K562 (cell line): ENCODE measurements at regions not wholly inside any gene's neighbourhood (a gene's known extent, or its start where the extent isn't known, plus 50 kb on each side); places are given as distances from the start of the nearest gene placed in this dataset.
A peak's percentile ranks its signal among the peaks of the same experiment; 100 is the strongest.

ENCODE experiments used
- ATAC-seq: fragments of 200-7000 bp; cut with Tn5 transposase; 3 replicates; pipeline ENCODE4 v1.9.1; 2020; ENCODE audit warnings: moderate library complexity
- BruUV-seq: library from RNA; stranded (reverse); fragments of 400-500 nt; replicated peaks from 2 replicates; lab custom pipeline; 2021; lab: Mats Ljungman, UMichigan
- CTCF ChIA-PET: fragments of 300-600 bp; formaldehyde crosslinking; extraction: SDS; loops from one replicate; lab custom pipeline; 2021; ENCODE audit warnings: low intra/inter-chr PET ratio; lab: Yijun Ruan, JAX
- POLR2A ChIA-PET: fragments of 300-600, 350-650 bp; sonication (Branson Sonifier 250); formaldehyde crosslinking; extraction: SDS; loops from one replicate; lab custom pipeline; 2021; ENCODE audit warnings: antibody characterized with exemption, inconsistent platforms; lab: Yijun Ruan, JAX
- DNase-seq, 4 experiments: peaks; one replicate each; pipeline versions ENCODE4 v3.0.0 to v3.0.0-alpha.2; 2011 to 2018; ENCODE audit warnings: low spot score in 3 of 4, mixed read lengths in 3 of 4; ENCODE audit errors: extremely low read depth in 1 of 4
- FAIRE-seq: peaks from 2 replicates; lab custom pipeline; 2011; peaks lifted over from hg19 to GRCh38; lab: Jason Lieb, UNC
- H2AFZ ChIP-seq: 2 replicates; pipeline ENCODE4 v1.6.0; 2011; ENCODE audit warnings: low read depth, low read length, control low read depth, inconsistent platforms
- H3K27ac ChIP-seq: fragments of 200-600 bp; 3 replicates; pipeline ENCODE4 v1.8.0; 2011; ENCODE audit warnings: low read depth, mild to moderate bottlenecking, control low read depth, inconsistent platforms, low read length, moderate library complexity, mixed read lengths; ENCODE audit errors: extremely low read depth
- H3K27me3 ChIP-seq, 2 experiments: fragments of 300-600 bp in 1 of 2; 2 replicates in 1 of 2; 3 replicates in 1 of 2; pipeline versions ENCODE4 v1.6.0 to v1.8.0; 2011; ENCODE audit warnings: inconsistent platforms in 2 of 2, low read length in 2 of 2, mild to moderate bottlenecking in 1 of 2, mixed read lengths in 1 of 2, moderate library complexity in 1 of 2; ENCODE audit not compliant: control insufficient read depth in 2 of 2, insufficient read depth in 2 of 2
- H3K36me3 ChIP-seq: fragments of 300-600 bp; 3 replicates; pipeline ENCODE4 v1.8.0; 2011; ENCODE audit warnings: mild to moderate bottlenecking, low read length, inconsistent platforms; ENCODE audit not compliant: control insufficient read depth, insufficient read depth
- H3K4me1 ChIP-seq, 2 experiments: fragments of 200-600 bp in 1 of 2; replicated peaks in 1 of 2; 2 replicates in 1 of 2; 3 replicates in 1 of 2; pipeline versions ENCODE4 v1.5.1 to v1.8.0; 2011; ENCODE audit warnings: inconsistent platforms in 2 of 2, low read length in 2 of 2, mild to moderate bottlenecking in 1 of 2, mixed read lengths in 1 of 2, moderate library complexity in 1 of 2; ENCODE audit not compliant: control insufficient read depth in 2 of 2, insufficient read depth in 2 of 2
- H3K4me2 ChIP-seq: 2 replicates; pipeline ENCODE4 v1.6.1; 2011; ENCODE audit warnings: low read length, control low read depth, inconsistent platforms, mixed read lengths; ENCODE audit not compliant: insufficient read depth
- H3K4me3 ChIP-seq: fragments of 200-600 bp; sonication (generic), shearing (Covaris generic); 2 replicates; pipeline ENCODE4 v1.5.1; 2016; ENCODE audit warnings: control low read depth, inconsistent platforms
- H3K79me2 ChIP-seq: fragments of 200-600 bp; 3 replicates; pipeline ENCODE4 v1.8.0; 2011; ENCODE audit warnings: low read length, inconsistent platforms; ENCODE audit not compliant: control insufficient read depth, insufficient read depth
- H3K9ac ChIP-seq, 2 experiments: 2 replicates each; pipeline versions ENCODE4 v1.6.0 to v1.6.1; 2011; ENCODE audit warnings: low read depth in 2 of 2, low read length in 2 of 2, control low read depth in 1 of 2, inconsistent platforms in 1 of 2, mild to moderate bottlenecking in 1 of 2, mixed read lengths in 1 of 2; ENCODE audit not compliant: insufficient read depth in 1 of 2
- H3K9me1 ChIP-seq: one replicate; pipeline ENCODE4 v1.6.0; 2011; ENCODE audit warnings: inconsistent platforms, mild to moderate bottlenecking, low read length, moderate library complexity; ENCODE audit not compliant: control insufficient read depth, insufficient read depth
- H3K9me3 ChIP-seq: replicated peaks from 2 replicates; pipeline ENCODE4 v1.5.1; 2011; ENCODE audit warnings: low read depth, low read length, inconsistent platforms; ENCODE audit not compliant: control insufficient read depth, insufficient read depth
- H4K20me1 ChIP-seq: replicated peaks from 2 replicates; pipeline ENCODE4 v1.6.1; 2011; ENCODE audit warnings: low read length, inconsistent platforms, mixed read lengths; ENCODE audit not compliant: control insufficient read depth, insufficient read depth
- BRCA1 ChIP-seq, 2 experiments: fragments of 450-650 bp in 1 of 2; sonication (generic) in 1 of 2; formaldehyde crosslinking in 1 of 2; IDR thresholded peaks; 2 replicates each; pipeline versions ENCODE4 v1.5.0 to v1.6.1; 2017 to 2020; ENCODE audit warnings: mild to moderate bottlenecking in 1 of 2, missing genetic modification reagents in 1 of 2
- EHMT2 ChIP-seq: fragments of 450-650 bp; IDR thresholded peaks from 2 replicates; pipeline ENCODE4 v1.6.1; 2018; ENCODE audit warnings: antibody characterized with exemption
- HCFC1 ChIP-seq: IDR thresholded peaks from 2 replicates; pipeline ENCODE4 v1.6.1; 2012; ENCODE audit warnings: low read depth, low read length, improper control_type of control experiment
- SRF ChIP-seq, 2 experiments: fragments of 250-450, 450-650 bp in 1 of 2; sonication (Bioruptor Pico) in 1 of 2; sonication (generic) in 1 of 2; formaldehyde crosslinking; IDR thresholded peaks; 2 replicates each; pipeline versions ENCODE4 v1.5.0 to v1.5.1; 2020 to 2022; ENCODE audit warnings: mild to moderate bottlenecking in 1 of 2, missing genetic modification reagents in 1 of 2
- TEAD4 ChIP-seq, 2 experiments: sonication (generic) in 1 of 2; formaldehyde crosslinking in 1 of 2; IDR thresholded peaks; 2 replicates each; pipeline versions ENCODE4 v1.6.1 to v1.8.0; 2012 to 2022; ENCODE audit warnings: borderline replicate concordance in 1 of 2, inconsistent platforms in 1 of 2, low read length in 1 of 2, mild to moderate bottlenecking in 1 of 2, missing genetic modification reagents in 1 of 2
- ZNF175 ChIP-seq: fragments of 200-800 bp; sonication (Bioruptor generic); IDR thresholded peaks from 2 replicates; pipeline ENCODE4 v1.6.1; 2016; ENCODE audit warnings: low read depth, mild to moderate bottlenecking, missing genetic modification characterization, missing compliant biosample characterization
- WGBS: fragments of 100-300 bp; shearing (Covaris generic); methylation state at CpG from one replicate; pipeline ENCODE4 v1.1.6; 2016; ENCODE audit warnings: low coverage, mixed read lengths; ENCODE audit not compliant: insufficient coverage; ENCODE audit errors: missing lambda C conversion rate; 5-methylcytosine and 5-hydroxymethylcytosine counted together
- in situ Hi-C: fragments of 300-500 bp; cut with MboI; formaldehyde crosslinking; loops from 4 replicates; pipeline ENCODE4 v1.15.0; 2018; ENCODE audit warnings: inconsistent platforms, mixed read lengths
- intact Hi-C: fragments of 100-400 bp; cut with micrococcal nuclease; formaldehyde crosslinking; loops from 2 replicates; pipeline ENCODE4 v1.14.2; 2022
- TF ChIP-seq, protein P1 (sequence below): fragments of 250-450 bp; sonication (Bioruptor Pico); IDR thresholded peaks from 2 replicates; pipeline ENCODE4 v1.6.1; 2021; ENCODE audit warnings: mild to moderate bottlenecking
- TF ChIP-seq, protein P2 (sequence below): fragments of 200-800 bp; sonication (Bioruptor generic); IDR thresholded peaks from 2 replicates; pipeline ENCODE4 v1.6.1; 2017; ENCODE audit warnings: missing genetic modification characterization, missing compliant biosample characterization

DNA sequence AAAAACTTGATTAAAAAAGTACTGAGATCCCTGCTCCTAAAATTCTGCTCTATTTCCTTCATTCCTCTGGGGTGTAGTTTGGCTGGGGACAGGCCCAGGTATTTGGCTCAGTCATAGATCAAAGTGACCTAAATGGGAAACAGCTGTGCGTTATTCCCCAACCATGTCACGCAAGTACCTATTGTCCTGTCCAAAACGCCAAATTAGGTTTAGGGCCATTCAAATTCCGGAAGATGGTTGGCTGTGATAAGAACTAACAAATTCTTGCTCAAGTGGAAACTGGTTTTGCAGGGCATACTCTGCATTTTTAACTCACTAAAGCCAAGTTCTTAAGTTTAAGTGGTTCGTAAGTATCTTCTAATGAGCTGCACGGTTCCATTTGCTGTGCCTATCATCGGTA lies 147.6 kb upstream of the TMEM170B start:
- Histone ChIP-seq H3K9me3 (no peaks in the 10 kb centered on the region), H3K27ac (no peak overlapping the region), H3K27me3 (no peaks in the 10 kb centered on the region; a peak in 1 of 5 replicates), H2AFZ (no peak overlapping the region), H3K4me1 (peaks cover 0 to 17% of the 10 kb centered on the region in 2 experiments; a peak in 4 of 5 replicates), H3K36me3 (no peaks in the 10 kb centered on the region), H4K20me1 (no peaks in the 10 kb centered on the region)
- CTCF ChIA-PET = no interaction called here
- intact Hi-C loops = no loop called here
- POLR2A ChIA-PET = no interaction called here
- DNase-seq = no peak
- TF ChIP-seq SRF (CRISPR knock-in tag; IDR thresholded peaks at IDR 0.05) (0 out of 4 replicates have a peak, but pooled peaks of 1 of the 2 experiments have one; percentile 57), HCFC1 (no peak)
- TF ChIP-seq, all 486 proteins: peak for 1
- ATAC-seq (no peak), FAIRE-seq (no peak)
- H3K9ac ChIP-seq = no peak overlapping the region
- no peak overlapping the region for H3K4me3 ChIP-seq
- in situ Hi-C loops = no loop called here
- BruUV-seq = no TSS peak
- no peak overlapping the region for H3K4me2 ChIP-seq
- WGBS = 2% methylated on average over 7 of the region's 7 CpGs
- no peaks in the 10 kb centered on the region for H3K79me2 ChIP-seq
- no peaks in the 10 kb centered on the region for H3K9me1 ChIP-seq

DNA sequence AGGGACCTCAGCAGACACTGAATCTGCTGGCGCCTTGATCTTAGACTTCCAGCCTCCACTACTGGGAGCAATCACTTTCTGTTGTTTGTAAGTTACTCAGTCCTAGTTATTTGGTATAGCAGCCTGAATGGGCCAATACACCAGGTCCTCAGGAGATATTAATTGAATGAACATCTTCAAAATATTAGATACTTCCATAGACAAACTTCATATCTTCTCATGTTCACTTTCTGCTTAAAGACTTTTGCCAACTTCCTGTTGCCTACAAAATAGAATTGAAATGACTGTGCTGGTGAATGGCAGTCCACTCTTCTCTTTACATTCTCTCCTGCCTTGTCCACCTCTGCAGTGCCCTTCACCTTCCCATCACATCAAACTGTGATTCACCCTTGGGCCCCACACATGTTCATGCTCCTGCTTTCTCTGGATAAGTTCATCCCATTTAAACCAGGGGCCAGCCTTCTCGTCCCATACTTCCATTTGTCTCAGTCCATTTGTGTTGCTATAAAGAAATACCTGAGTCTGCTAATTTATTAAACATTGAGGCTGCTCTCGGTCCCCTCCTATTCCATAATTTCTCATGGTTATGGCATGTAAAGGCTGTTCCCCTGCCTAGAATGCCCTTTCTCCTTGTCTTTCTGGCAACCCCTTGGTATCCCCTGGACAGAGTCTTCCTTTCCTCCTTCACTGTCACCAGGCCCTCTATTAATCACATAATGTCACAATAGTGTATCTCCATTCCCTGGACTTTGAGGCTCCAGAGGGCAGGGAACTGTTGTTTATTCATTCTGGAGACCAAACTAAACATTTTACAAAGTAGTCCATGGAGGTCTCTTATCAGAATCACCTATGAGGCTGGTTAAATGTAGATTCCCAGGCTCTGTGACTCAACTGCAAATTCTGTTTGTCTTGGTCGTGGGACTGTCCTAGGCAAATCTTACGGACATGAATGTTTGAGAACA lies 148.3 kb upstream of the TMEM170B start:
- in situ Hi-C loops = no loop called here
- POLR2A ChIA-PET = no interaction called here
- TF ChIP-seq EHMT2 (no peak), BRCA1 (IDR thresholded peaks at IDR 0.05) (no peak), BRCA1 (CRISPR knock-in tag; IDR thresholded peaks at IDR 0.05) (no peak), ZNF175 (no peak), TEAD4 (IDR thresholded peaks at IDR 0.05; ENCODE audit: low read length) (no peak), TEAD4 (CRISPR knock-in tag; IDR thresholded peaks at IDR 0.05; ENCODE audit: borderline replicate concordance) (no peak)
- TF ChIP-seq, protein P1, sequence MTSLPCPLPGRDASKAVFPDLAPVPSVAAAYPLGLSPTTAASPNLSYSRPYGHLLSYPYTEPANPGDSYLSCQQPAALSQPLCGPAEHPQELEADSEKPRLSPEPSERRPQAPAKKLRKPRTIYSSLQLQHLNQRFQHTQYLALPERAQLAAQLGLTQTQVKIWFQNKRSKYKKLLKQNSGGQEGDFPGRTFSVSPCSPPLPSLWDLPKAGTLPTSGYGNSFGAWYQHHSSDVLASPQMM (CRISPR knock-in tag) = no peak
- TF ChIP-seq, protein P2, sequence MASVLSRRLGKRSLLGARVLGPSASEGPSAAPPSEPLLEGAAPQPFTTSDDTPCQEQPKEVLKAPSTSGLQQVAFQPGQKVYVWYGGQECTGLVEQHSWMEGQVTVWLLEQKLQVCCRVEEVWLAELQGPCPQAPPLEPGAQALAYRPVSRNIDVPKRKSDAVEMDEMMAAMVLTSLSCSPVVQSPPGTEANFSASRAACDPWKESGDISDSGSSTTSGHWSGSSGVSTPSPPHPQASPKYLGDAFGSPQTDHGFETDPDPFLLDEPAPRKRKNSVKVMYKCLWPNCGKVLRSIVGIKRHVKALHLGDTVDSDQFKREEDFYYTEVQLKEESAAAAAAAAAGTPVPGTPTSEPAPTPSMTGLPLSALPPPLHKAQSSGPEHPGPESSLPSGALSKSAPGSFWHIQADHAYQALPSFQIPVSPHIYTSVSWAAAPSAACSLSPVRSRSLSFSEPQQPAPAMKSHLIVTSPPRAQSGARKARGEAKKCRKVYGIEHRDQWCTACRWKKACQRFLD (CRISPR knock-in tag) = no peak

More for the DNA sequence above, 148.3 kb upstream of the TMEM170B start:
- ATAC-seq = no peak
- H3K4me2 ChIP-seq = no peak overlapping the region
- H3K9me1 ChIP-seq = no peaks in the 10 kb centered on the region
- H3K27ac ChIP-seq = no peak overlapping the region
- H3K4me3 ChIP-seq = no peak overlapping the region
- no peaks in the 10 kb centered on the region for H4K20me1 ChIP-seq
- intact Hi-C loops = no loop called here
- BruUV-seq = no TSS peak
- no peak overlapping the region for H2AFZ ChIP-seq
- no peaks in the 10 kb centered on the region; a peak in 1 of 5 replicates for H3K27me3 ChIP-seq
- H3K36me3 ChIP-seq = no peaks in the 10 kb centered on the region
- no peaks in the 10 kb centered on the region for H3K9me3 ChIP-seq
- H3K9ac ChIP-seq = no peak overlapping the region
- DNase-seq = no peak
- 3% methylated on average over 5 of the region's 5 CpGs for WGBS
- H3K4me1 ChIP-seq = peaks cover 0 to 17% of the 10 kb centered on the region in 2 experiments; a peak in 4 of 5 replicates
- H3K79me2 ChIP-seq = no peaks in the 10 kb centered on the region
- no peak for FAIRE-seq
- CTCF ChIA-PET = no interaction called here
